ENCODE measurements at regions not wholly inside any gene's neighbourhood (a gene's known extent, or its start where the extent isn't known, plus 50 kb on each side); places are given as distances from the start of the nearest gene placed in this dataset.

DNA sequence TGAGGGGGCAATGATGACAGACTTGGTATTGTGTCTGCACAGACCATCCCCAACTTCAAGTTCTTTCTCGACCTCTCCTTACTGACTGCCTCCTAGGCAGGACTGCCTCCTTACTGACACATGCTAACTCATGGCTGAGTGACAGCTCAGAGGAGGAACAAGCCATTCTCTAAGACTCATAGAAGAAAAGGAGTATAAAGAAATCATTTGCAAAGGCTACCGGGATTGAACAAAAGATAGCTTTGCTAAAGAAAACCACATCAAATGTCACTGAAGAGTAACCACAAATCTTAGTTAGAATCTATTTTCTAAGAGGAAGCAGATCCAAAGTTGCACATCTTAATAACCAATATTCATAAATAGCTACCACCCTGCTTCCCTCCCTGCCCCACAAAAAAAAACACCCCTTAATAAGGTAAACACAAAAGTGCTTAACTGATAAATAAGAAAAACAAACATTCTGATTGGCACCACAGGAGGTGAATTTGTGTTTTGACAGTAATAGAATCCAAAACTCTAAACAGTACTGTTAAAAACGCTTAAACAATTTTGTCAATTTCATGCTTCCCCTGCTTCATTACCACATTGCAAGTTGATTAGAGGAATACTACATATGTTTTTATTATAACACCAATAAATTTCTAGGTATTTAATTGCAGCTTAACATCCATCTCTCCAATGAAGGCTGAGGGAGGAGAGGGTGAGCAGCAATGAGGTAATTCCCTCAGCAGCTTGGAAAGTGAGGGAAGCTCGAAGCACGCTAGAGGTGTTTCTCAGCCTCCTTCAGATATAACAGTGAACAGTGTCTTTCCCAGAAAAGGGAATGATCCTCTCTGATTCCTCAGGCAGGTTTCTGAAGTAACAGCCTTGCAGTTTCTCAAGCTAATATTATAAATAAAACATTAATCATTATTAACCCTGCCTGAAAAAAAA, 160.0 kb downstream of the HNRNPD start:
- WGBS, 2 experiments (ENCODE audit: insufficient coverage in 1 of 2, insufficient read length in 1 of 2), result 62 to 78% methylated on average over 3 to 5 of the region's 5 CpGs
- no peak overlapping the region for H3K9ac ChIP-seq (ENCODE audit: extremely low read depth, low read length, poor library complexity, severe bottlenecking)
- H3K9me3 Mint-ChIP-seq, result no peaks in the 10 kb centered on the region
- TF ChIP-seq, protein P1, sequence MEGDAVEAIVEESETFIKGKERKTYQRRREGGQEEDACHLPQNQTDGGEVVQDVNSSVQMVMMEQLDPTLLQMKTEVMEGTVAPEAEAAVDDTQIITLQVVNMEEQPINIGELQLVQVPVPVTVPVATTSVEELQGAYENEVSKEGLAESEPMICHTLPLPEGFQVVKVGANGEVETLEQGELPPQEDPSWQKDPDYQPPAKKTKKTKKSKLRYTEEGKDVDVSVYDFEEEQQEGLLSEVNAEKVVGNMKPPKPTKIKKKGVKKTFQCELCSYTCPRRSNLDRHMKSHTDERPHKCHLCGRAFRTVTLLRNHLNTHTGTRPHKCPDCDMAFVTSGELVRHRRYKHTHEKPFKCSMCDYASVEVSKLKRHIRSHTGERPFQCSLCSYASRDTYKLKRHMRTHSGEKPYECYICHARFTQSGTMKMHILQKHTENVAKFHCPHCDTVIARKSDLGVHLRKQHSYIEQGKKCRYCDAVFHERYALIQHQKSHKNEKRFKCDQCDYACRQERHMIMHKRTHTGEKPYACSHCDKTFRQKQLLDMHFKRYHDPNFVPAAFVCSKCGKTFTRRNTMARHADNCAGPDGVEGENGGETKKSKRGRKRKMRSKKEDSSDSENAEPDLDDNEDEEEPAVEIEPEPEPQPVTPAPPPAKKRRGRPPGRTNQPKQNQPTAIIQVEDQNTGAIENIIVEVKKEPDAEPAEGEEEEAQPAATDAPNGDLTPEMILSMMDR (conservative IDR thresholded peaks at IDR 0.05), result no peak
- DNase-seq, result no peak
- H3K27ac ChIP-seq (ENCODE audit: low read depth, low read length), result no peak overlapping the region
- H3K4me1 Mint-ChIP-seq, result peaks cover 6% of the 10 kb centered on the region
- no peak overlapping the region for H3K4me3 ChIP-seq (ENCODE audit: low read length)
- H3K27me3 Mint-ChIP-seq (ENCODE audit: insufficient read depth), result peaks cover 35% of the 10 kb centered on the region
- H3K27ac Mint-ChIP-seq, result no peak overlapping the region
- H3K4me3 Mint-ChIP-seq, result no peak overlapping the region
- H3K36me3 ChIP-seq (ENCODE audit: control insufficient read depth, insufficient read depth, low read length), result no peaks in the 10 kb centered on the region
- no peaks in the 10 kb centered on the region for H3K4me1 ChIP-seq (ENCODE audit: control insufficient read depth, insufficient read depth, low read length)
- peaks cover 4% of the 10 kb centered on the region for H3K27me3 ChIP-seq (ENCODE audit: control insufficient read depth, insufficient read depth, low read length, poor library complexity, severe bottlenecking)
- no peaks in the 10 kb centered on the region for H3K9me3 ChIP-seq (ENCODE audit: control insufficient read depth, low read length)
- no peaks in the 10 kb centered on the region for H3K36me3 Mint-ChIP-seq (ENCODE audit: low read depth)

DNA sequence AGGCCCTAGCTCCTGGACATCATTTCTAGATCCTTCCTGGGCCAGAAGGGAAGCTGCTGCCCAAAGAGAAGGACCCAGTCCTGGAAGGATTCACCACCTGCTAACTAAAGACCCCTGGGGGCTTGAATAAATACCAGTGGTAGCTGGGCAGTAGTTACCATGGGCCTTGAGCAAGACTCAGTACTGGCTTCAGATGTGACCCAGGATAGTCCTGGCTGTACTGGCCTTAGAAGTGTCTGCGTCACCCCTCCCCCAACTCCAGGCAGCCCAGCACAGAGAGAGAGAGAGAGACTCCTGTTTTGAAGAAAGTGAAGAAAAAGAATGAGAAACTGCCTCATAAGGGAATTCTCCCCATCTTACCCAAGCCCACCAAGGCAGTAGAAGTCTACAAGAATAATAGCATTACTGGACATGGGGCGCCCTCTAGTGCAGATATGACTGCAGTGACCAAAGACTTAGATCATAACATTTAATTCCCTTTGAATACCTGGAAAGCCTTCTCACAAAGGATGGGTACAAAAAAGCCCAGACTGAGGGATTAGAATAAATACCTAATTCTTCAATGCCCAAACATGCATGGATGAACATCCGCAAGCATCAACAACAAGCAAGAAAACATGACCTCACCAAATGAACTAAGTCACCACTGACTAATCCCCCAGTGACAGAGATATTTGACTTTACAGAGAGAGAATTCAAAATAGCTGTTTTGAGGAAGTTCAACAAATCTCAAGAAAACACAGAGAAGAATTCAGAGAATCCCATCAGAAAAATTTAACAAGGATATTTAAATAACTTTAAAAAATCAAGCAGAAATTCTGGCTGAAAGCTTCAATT, 171.8 kb downstream of the HNRNPD start:
- Mint-ChIP-seq H3K4me3 (no peak overlapping the region), H3K27me3 (ENCODE audit: insufficient read depth) (no peaks in the 10 kb centered on the region), H3K9me3 (no peaks in the 10 kb centered on the region), H3K4me1 (no peaks in the 10 kb centered on the region), H3K36me3 (ENCODE audit: low read depth) (no peaks in the 10 kb centered on the region), H3K27ac (no peak overlapping the region)
- H3K4me1 ChIP-seq (ENCODE audit: control insufficient read depth, insufficient read depth, low read length), result no peaks in the 10 kb centered on the region
- 33% methylated on average over 2 of the region's 3 CpGs; no CpG with 5 or more reads in 1 of the 2 experiments for WGBS, 2 experiments (ENCODE audit: insufficient coverage in 1 of 2, insufficient read length in 1 of 2)
- H3K4me3 ChIP-seq (ENCODE audit: low read length), result no peak overlapping the region
- H3K27ac ChIP-seq (ENCODE audit: low read depth, low read length), result no peak overlapping the region
- H3K9ac ChIP-seq (ENCODE audit: extremely low read depth, low read length, poor library complexity, severe bottlenecking), result no peak overlapping the region
- TF ChIP-seq, protein P1 (conservative IDR thresholded peaks at IDR 0.05), result peak; percentile 94
- peak; percentile 87 for DNase-seq
- H3K27me3 ChIP-seq (ENCODE audit: control insufficient read depth, insufficient read depth, low read length, poor library complexity, severe bottlenecking), result no peaks in the 10 kb centered on the region
- H3K9me3 ChIP-seq (ENCODE audit: control insufficient read depth, low read length), result peaks cover 5% of the 10 kb centered on the region
- H3K36me3 ChIP-seq (ENCODE audit: control insufficient read depth, insufficient read depth, low read length), result no peaks in the 10 kb centered on the region

- Histone ChIP-seq H3K9me3 (ENCODE audit: control insufficient read depth, low read length) (peaks cover 3% of the 10 kb centered on the region), H3K36me3 (ENCODE audit: control insufficient read depth, insufficient read depth, low read length) (no peaks in the 10 kb centered on the region), H3K27ac (ENCODE audit: low read depth, low read length) (no peak overlapping the region), H3K4me1 (ENCODE audit: control insufficient read depth, insufficient read depth, low read length) (no peaks in the 10 kb centered on the region), H3K4me3 (ENCODE audit: low read length) (no peak overlapping the region), H3K9ac (ENCODE audit: extremely low read depth, low read length, poor library complexity, severe bottlenecking) (no peak overlapping the region), H3K27me3 (ENCODE audit: control insufficient read depth, insufficient read depth, low read length, poor library complexity, severe bottlenecking) (no peaks in the 10 kb centered on the region)
- TF ChIP-seq, protein P1 (conservative IDR thresholded peaks at IDR 0.05), result no peak
- Mint-ChIP-seq H3K4me3 (no peak overlapping the region), H3K4me1 (no peaks in the 10 kb centered on the region), H3K27ac (no peak overlapping the region), H3K9me3 (no peaks in the 10 kb centered on the region), H3K27me3 (ENCODE audit: insufficient read depth) (no peaks in the 10 kb centered on the region), H3K36me3 (ENCODE audit: low read depth) (no peaks in the 10 kb centered on the region)
- no peak for DNase-seq
- 88% methylated on average over 1 of the region's 1 CpG; no CpG with 5 or more reads in 1 of the 2 experiments for WGBS, 2 experiments (ENCODE audit: insufficient coverage in 1 of 2, insufficient read length in 1 of 2)
Observed at GRCh38 chr4:82201303-82201702, 172.5 kb downstream of the HNRNPD start.
